Lung (tissue), 11 donors: ENCODE measurements at regions not wholly inside any gene's neighbourhood (a gene's known extent, or its start where the extent isn't known, plus 50 kb on each side); places are given as distances from the start of the nearest gene placed in this dataset.
A peak's percentile ranks its signal among the peaks of the same experiment; 100 is the strongest.
"Not testable (repeated sequence)": the region's sequence is repeated elsewhere in the genome, so short reads cannot be mapped to it uniquely, and the experiment has no call there.

ENCODE experiments used
- ATAC-seq: fragments of 200-7000 bp; cut with Tn5 transposase; one replicate; pipeline ENCODE4 v1.9.1; 2020; ENCODE audit warnings: moderate number of reproducible peaks; ENCODE audit not compliant: insufficient read depth, low FRiP score
- DNase-seq, 3 donors: peaks; one replicate each; pipeline ENCODE4 v3.0.0-alpha.2; 2013 to 2017
- H3K27ac ChIP-seq, 2 donors: one replicate each; pipeline ENCODE4 v1.5.1; 2013; ENCODE audit warnings: mild to moderate bottlenecking in 2 of 2, moderate library complexity in 2 of 2, control low read depth in 1 of 2, inconsistent platforms in 1 of 2, low read depth in 1 of 2, low read length in 1 of 2
- H3K27me3 ChIP-seq, 3 donors: one replicate each; pipeline ENCODE4 v1.5.1; 2013; ENCODE audit warnings: low read length in 2 of 3; ENCODE audit not compliant: control insufficient read depth in 3 of 3, insufficient read depth in 3 of 3
- H3K36me3 ChIP-seq, 4 donors: one replicate each; pipeline ENCODE4 v1.5.1; 2013; ENCODE audit warnings: low read length in 4 of 4, mild to moderate bottlenecking in 1 of 4, moderate library complexity in 1 of 4; ENCODE audit not compliant: control insufficient read depth in 4 of 4, insufficient read depth in 4 of 4
- H3K4me1 ChIP-seq, 5 donors: one replicate each; pipeline ENCODE4 v1.5.1; 2013; ENCODE audit warnings: low read length in 5 of 5, mild to moderate bottlenecking in 2 of 5, moderate library complexity in 1 of 5; ENCODE audit not compliant: control insufficient read depth in 5 of 5, insufficient read depth in 5 of 5
- H3K4me3 ChIP-seq: one replicate; pipeline ENCODE4 v1.5.1; 2013; ENCODE audit warnings: mild to moderate bottlenecking, control low read depth, moderate library complexity
- H3K9ac ChIP-seq, 2 donors: one replicate each; pipeline ENCODE4 v1.5.1; 2013; ENCODE audit warnings: low read length in 2 of 2, control low read depth in 1 of 2; ENCODE audit not compliant: insufficient read depth in 1 of 2
- H3K9me3 ChIP-seq, 4 donors: one replicate each; pipeline ENCODE4 v1.5.1; 2013; ENCODE audit warnings: low read length in 3 of 4, mild to moderate bottlenecking in 1 of 4, moderate library complexity in 1 of 4; ENCODE audit not compliant: control insufficient read depth in 4 of 4, insufficient read depth in 3 of 4
- WGBS, 2 donors: extraction: QIAGEN DNeasy Blood & Tissue Kit; methylation state at CpG; one replicate each; pipeline ENCODE4 v1.1.7; 2013; 5-methylcytosine and 5-hydroxymethylcytosine counted together
- TF ChIP-seq, protein P1 (sequence below): IDR thresholded peaks from 2 replicates; pipeline ENCODE4 v1.5.1; 2012; ENCODE audit warnings: mild to moderate bottlenecking; ENCODE audit errors: control extremely low read depth, extremely low read depth
- donor health status: control.
- donor health status: control.
- donor health status: Bipolar disorder and iron deficiency.
- donor health status: healthy.
- donor health status: DM: yes; HTN: yes; CAD: no.

DNA sequence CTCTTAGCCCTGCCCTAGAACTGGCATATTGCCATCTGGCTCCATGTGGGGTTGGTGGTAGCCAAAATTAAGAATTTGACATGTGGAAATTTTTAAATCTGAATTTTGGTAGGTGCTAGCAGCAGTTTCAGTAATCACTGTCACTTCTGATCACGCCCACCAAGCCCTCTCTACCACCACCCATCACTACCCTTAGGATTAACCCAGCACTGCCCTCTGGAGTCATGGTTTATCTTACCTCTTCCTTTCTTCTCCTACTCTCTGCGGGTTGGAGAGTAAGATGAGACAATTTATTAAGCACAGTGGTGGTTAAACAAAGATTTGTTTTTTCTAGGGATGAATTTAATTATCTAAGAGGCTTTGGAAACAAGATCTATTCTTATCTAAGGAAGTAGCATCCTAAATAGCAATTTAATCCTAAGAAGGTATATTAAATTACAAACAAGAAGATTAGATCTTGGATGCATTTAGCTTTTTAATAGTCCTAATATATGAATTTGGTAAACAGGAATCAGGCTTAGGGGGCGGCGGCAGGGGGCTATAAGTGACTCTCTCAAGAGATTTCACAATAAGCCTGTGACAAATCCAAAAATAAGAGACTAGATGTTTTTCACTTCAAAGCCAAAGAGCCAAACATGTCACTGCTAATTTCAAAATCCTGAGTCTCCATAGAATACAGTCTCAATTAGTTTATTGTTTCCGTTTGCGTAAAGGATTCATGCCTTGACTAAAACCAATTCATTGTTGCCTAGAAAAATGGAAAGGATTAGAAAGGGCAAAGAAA lies 498.4 kb upstream of the UBE2E2 start:
- 80 to 81% methylated on average over 6 of the region's 6 CpGs for WGBS, 2 donors

DNA sequence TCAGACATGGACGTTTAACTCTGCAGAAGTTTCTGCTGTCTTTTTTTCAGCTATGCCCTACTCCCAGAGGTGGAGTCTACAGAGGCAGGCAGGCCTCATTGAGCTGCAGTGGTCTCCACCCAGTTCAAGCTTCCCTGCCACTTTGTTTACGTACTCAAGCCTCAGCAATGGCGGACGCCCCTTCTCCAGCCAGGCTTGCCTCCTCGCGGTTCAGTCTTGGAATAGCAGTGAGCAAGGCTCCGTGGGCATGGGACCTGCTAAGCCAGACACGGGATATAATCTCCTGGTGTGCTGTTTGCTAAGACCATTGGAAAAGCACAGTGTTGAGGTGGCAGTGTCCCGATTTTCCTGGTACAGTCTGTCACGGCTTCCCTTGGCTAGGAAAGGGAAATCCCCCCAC lies 496.2 kb upstream of the UBE2E2 start:
- not testable (repeated sequence) for H3K4me1 ChIP-seq, ATAC-seq, H3K9ac ChIP-seq, DNase-seq, H3K9me3 ChIP-seq, H3K27me3 ChIP-seq, H3K36me3 ChIP-seq, H3K4me3 ChIP-seq, H3K27ac ChIP-seq
- 91 to 93% methylated on average over 10 of the region's 10 CpGs for WGBS, 2 donors

More for the DNA sequence above, 498.4 kb upstream of the UBE2E2 start:
- Histone ChIP-seq H3K36me3 (no peaks in the 10 kb centered on the region), H3K4me3 (no peak overlapping the region), H3K9me3 (peaks cover 0 to 8% (median 1%) of the 10 kb centered on the region in 4 donors), H3K27ac (no peak overlapping the region), H3K9ac (no peak overlapping the region), H3K4me1 (no peaks in the 10 kb centered on the region), H3K27me3 (no peaks in the 10 kb centered on the region)
- ATAC-seq (no peak), DNase-seq (no peak)
- TF ChIP-seq, protein P1, sequence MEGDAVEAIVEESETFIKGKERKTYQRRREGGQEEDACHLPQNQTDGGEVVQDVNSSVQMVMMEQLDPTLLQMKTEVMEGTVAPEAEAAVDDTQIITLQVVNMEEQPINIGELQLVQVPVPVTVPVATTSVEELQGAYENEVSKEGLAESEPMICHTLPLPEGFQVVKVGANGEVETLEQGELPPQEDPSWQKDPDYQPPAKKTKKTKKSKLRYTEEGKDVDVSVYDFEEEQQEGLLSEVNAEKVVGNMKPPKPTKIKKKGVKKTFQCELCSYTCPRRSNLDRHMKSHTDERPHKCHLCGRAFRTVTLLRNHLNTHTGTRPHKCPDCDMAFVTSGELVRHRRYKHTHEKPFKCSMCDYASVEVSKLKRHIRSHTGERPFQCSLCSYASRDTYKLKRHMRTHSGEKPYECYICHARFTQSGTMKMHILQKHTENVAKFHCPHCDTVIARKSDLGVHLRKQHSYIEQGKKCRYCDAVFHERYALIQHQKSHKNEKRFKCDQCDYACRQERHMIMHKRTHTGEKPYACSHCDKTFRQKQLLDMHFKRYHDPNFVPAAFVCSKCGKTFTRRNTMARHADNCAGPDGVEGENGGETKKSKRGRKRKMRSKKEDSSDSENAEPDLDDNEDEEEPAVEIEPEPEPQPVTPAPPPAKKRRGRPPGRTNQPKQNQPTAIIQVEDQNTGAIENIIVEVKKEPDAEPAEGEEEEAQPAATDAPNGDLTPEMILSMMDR, result no peak

DNA sequence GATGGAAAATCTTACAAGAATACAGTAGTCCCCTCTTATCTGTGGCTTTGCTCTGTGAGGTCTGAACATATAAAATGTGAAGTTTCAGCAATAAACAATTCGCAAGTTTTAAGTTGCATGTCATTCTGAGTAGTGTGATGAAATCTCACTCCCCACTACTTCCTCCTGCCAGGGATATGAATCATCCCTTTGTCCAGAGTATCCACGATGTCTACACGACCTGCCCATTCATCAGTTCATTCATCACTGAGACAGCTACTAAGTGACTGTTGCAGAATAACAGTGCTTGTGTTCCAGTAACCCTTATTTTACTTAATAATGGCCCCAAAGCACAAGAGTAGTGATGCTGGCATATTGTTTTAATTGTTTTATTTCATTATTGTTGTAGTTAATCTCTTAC lies 489.2 kb upstream of the UBE2E2 start:
- ATAC-seq, result peak; percentile 72
- H3K9ac ChIP-seq, result no peak overlapping the region
- H3K4me1 ChIP-seq, result no peaks in the 10 kb centered on the region
- H3K27ac ChIP-seq, result no peak overlapping the region
- peak in 2 of 3 donors; percentile 13 to 24 for DNase-seq
- no peaks in the 10 kb centered on the region for H3K36me3 ChIP-seq
- 5 to 15% methylated on average over 3 of the region's 3 CpGs for WGBS, 2 donors
- H3K4me3 ChIP-seq, result no peak overlapping the region
- peaks cover 0 to 2% (median 0%) of the 10 kb centered on the region in 4 donors for H3K9me3 ChIP-seq
- no peaks in the 10 kb centered on the region for H3K27me3 ChIP-seq
- TF ChIP-seq, protein P1, result no peak

DNA sequence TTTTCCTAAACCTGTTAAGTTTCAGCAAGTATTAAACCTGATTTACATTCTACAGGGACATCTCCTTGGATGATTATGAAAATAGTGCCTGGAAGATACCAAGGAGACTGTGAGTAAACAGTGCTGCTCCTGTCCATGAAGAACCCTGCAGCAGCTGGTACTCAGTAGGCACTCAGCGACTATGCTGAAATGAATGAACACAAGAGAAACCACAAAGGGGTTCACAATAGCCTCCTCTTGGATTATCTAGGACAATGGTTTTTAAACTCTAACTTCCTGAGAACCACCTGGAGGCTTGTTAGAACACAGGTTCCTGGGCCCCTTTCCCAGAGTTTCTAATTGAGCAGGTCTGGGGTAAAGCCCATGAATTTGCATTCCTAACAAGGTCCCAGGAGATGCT lies 488.4 kb upstream of the UBE2E2 start:
- Histone ChIP-seq H3K27ac (no peak overlapping the region), H3K27me3 (no peaks in the 10 kb centered on the region), H3K9ac (no peak overlapping the region), H3K4me3 (no peak overlapping the region), H3K9me3 (peaks cover 0 to 2% (median 0%) of the 10 kb centered on the region in 4 donors), H3K4me1 (no peaks in the 10 kb centered on the region), H3K36me3 (no peaks in the 10 kb centered on the region)
- ATAC-seq, result no peak
- WGBS, 2 donors, result 89 to 95% methylated on average over 1 of the region's 1 CpG
- DNase-seq, result no peak
- TF ChIP-seq, protein P1, result no peak
